DMS53 treated with DMSO at 0.1 percent for 48 hours (cell line): ENCODE measurements at regions not wholly inside any gene's neighbourhood (a gene's known extent, or its start where the extent isn't known, plus 50 kb on each side); places are given as distances from the start of the nearest gene placed in this dataset.
"Not testable (repeated sequence)": the region's sequence is repeated elsewhere in the genome, so short reads cannot be mapped to it uniquely, and the experiment has no call there.

ENCODE experiments used
- DNase-seq: peaks from one replicate; lab custom pipeline; 2025; ENCODE audit not compliant: unreplicated experiment; lab: John Stamatoyannopoulos, UW

GRCh38 chr2:147325990-147326389, 518.8 kb upstream of the ACVR2A start:
- DNase-seq, result no peak

DNA sequence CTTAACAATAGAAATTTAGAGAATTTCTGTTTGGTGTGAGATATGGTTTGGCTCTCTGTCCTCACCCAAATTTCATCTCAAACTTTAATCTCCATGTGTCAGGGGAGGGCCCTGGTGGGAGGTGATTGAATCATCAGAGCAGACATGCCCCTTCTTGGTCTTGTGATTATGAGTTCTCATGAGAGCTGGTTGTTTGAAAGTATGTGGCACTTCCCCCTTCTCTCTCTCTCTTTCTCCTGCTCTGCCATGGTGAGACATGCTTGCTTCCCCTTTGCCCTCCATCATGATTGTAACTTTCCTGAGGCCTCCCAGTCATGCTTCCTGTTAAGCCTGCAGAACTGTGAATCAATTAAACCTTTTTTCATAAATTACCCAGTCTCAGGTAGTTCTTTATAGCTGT, 524.7 kb upstream of the ACVR2A start:
- no peak for DNase-seq

DNA sequence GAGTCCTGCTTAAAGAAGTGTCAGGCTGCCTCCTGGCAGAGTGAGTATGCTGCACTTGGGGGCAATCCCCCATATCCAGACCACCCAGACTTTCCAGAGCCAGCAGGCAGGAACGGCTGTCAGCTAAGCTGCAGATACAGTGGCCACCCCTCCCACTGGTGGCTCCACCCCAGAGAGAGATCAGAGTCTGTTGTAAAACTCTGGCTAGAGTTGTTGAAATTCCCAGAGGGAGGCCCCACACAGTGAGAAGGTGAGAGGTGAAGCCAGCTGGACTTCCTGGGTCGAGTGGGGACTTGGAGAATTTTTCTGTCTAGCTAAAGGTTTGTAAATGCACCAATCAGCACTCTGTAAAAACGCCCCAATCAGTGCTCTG, 533.8 kb upstream of the ACVR2A start:
- no peak for DNase-seq

DNA sequence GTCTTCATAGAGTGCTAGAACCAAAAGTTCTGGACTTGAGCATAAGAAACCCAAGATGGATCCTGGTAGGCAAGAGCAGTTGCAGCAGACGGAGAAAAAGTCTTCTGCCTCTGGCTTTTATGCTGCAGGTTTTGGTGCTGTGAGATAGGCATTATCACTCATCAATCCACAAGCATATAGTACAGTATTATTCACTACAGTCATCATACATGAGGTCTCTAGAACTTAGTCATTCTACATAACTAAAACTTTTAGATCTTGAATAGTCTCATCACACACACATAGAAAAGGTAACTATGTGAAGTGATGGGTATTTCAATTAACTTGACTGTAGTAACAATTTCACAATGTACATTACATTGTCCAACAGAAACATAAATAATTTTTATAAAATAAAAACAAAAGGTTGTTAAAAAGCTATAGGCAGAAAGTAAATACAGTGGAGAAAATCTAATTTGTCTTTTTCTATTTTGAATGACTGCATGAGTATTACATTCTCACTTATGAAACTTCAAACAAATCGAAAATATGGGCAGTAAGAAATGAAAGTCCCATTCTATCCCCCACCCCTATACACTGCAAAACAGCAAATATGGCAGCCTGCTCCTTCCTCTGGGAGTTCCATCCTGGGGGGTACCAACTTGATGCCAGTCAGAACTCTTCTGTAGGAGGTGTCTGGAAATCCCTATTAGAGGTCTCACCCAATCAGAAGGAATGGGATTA, 534.3 kb upstream of the ACVR2A start:
- DNase-seq, result no peak

- DNase-seq, result no peak
Observed at GRCh38 chr2:147297820-147298219, 547.0 kb upstream of the ACVR2A start.

DNA sequence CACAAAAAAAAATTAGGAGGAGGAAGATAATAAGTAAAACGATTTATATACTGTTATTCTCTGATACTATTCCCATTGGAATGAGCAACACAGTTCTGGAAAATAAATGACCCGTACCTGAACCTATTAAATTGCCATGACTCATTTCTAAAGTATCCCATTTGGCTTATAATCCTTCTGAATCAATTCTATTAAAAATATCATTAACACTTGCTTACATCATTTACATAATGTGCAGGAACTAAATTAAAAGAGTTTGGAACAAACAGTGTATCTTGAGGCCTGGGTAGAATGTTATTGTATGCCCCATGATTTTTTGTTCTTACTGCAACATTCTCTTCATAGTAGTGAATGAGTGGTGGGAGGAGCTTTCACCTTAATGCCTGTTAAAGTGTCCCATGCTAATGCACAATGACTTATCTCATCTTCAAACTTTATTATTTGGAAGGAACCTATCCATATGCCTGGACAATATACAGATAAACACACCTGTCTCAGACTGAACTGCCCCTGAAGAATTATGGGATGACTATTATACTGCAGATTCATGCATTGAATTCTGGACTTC, 549.9 kb upstream of the ACVR2A start:
- DNase-seq, result no peak

DNA sequence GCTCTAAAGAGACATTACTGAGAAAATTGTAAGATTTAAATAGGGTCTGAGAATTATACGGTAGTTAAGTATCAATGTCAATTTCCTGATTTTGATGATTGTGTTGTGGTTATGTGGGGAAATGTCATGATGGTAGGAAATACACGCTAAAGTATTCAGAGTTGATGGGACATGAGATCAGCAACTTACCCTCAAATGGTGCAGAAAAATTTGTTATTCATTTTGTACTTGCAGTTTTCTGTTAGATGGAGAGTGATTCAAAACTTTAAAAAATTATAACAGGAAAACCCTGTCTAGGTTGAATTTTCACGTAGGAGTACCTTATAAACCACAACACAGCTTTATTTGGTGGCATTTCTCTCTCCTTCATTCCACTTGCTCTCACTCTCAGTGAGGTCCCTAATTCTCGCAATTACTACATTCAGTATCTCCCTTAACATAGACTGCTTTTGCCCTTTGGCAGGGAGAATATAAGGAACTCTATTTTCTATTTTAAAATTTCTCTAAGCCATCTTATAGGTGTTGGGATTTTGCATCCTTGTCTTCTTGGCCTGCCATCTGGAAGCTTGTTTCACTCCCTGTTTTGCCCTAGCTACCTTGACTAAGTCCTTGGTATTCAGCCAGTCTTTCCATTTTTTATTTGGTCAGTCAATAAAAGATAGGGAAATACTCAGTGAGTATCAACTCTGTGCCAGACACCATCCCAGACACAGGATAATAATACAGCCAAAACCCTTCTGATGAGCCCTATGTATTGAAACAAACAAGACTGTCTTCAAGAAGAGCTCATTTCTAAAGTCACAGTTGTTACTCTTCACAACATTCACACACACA, 550.6 kb upstream of the ACVR2A start:
- DNase-seq, result no peak

DNA sequence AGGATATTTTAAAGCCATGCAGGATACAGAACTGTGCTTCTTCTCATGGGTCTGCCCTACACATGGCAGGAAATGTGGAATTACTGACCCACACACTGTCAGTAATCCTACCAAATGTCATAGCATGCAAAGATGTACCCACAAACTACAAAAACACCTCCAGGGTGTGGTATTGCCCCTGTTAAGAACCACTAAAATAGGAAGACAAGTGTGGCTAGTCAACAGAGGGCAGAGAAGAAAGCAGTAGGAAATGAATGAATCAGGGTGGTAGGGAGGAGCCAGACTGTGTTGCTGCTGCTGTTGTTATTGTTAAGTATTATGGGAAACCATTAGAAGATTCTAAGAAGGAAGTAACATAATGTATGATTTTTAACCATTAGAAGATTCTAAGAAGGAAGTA, 556.7 kb upstream of the ACVR2A start:
- no peak for DNase-seq

DNA sequence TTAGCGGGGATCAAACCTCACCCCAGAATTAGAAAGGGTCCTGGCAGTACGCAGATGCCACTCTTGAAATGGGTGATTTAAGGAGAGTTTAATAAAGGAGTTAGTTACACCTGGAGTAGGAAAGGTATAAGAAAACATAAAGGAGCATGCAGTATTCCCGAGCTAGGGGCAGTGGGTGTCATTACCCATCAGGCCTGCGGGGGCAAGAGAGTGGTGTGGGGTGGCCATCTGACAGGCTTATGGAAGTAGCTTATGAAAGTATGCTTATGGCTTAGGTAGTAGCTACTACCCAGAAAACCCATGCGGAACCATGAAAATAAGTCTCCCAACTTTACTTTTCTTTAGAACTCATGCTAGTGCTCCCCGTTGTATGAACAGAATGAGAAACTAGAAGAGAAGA, 568.9 kb upstream of the ACVR2A start:
- DNase-seq, result no peak

- no peak for DNase-seq
Observed at GRCh38 chr2:147273628-147274027, 571.2 kb upstream of the ACVR2A start.

DNA sequence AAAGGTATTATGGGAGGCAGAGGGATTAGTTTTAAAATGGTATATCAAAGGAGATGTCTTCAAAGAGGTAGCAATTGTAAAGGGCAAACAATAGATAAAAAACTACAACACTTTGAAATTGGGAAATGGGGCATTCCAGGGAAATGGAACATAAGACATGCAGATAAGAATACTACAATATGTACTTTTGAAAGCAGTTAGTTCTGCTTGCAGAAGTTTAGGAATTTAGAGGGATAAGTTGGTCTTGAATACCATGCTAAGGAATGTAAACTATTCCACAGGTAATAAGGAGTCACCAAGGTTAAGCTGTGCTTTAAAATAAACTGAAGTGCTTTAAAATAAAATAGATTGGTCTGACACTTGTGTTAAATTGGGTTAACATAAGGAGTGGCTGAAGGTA, 571.7 kb upstream of the ACVR2A start:
- no peak for DNase-seq

- DNase-seq, result not testable (repeated sequence)
Observed at GRCh38 chr2:147269581-147269980, 575.2 kb upstream of the ACVR2A start.

DNA sequence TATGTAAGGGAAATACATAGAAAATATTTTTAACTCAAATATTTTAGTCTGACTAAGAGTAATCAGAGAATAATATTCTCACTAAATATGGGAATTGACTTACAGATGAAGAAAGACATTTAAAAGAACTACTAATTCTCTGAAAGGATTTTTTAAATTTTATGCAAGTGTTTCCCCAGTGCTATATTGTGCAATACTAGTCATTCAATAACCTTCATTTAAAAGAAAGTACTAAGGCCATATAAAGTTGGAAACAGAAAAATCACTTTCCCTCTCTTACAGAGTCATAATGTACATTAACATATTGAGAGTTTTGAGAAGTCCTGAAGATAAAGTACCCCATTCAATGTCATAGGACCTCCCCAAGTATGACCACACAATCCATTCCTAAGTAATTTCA, 584.6 kb upstream of the ACVR2A start:
- DNase-seq, result no peak

DNA sequence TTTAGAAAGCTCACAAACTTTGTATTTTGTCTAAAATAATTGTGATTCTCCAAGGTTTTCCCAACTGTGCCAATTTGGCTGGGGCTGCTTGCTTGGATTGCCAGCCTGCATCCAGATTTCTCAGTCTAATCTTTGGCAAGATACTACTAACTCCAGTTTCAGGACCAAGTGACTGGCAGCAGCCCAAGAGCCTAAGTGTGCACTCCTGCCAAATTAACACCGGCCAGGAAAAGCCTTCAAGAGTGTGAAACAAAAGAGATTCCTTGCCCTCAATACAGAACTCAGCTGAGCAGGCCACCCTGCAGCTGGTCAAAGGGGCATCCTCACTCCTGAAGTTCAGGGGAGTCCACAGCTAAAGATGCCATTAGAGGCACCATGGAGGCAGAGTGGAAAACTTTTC, 589.0 kb upstream of the ACVR2A start:
- no peak for DNase-seq

- no peak for DNase-seq
Observed at GRCh38 chr2:147250652-147251356, 594.0 kb upstream of the ACVR2A start.

- no peak for DNase-seq
Observed at GRCh38 chr2:147247749-147248148, 597.1 kb upstream of the ACVR2A start.

DNA sequence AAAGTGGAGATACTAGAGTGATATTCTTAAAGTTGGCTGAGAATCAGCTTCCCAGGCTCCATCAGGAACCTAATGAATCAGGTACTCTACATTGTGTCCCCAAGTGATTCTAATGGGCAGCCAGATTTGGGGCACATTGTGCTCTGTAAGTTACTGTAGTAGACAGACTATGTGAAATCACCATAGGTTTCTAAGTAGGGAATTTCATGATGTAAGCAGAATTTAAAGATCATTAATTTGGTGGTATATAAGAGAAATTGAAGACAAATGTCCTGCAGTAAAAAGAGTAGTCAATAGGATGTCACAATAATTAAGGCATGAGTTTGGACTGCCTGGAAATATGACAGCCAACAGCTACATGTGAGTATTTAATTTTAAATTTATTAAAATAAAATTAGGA, 602.4 kb upstream of the ACVR2A start:
- DNase-seq, result no peak

DNA sequence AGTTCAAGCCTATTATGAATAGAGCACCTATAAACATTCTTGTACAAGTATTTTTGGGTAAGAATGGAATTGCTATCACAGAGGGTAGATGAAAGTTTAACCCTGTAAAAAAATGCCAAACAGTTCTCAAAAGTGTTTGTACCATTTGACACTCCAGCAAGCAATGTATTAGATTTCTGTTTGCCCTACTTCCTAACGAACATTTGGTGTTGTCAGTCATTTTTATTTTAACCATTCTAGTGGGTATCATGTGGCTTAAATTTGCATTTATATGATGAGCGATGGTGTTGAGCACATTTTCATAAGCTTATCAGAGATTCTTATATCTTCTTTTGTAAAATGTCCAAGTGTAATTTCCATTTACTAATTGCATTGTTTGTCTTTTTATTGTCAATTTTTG, 608.2 kb upstream of the ACVR2A start:
- DNase-seq, result no peak

- peak; percentile 44 for DNase-seq
Observed at GRCh38 chr2:147232225-147232669, 612.6 kb upstream of the ACVR2A start.

DNA sequence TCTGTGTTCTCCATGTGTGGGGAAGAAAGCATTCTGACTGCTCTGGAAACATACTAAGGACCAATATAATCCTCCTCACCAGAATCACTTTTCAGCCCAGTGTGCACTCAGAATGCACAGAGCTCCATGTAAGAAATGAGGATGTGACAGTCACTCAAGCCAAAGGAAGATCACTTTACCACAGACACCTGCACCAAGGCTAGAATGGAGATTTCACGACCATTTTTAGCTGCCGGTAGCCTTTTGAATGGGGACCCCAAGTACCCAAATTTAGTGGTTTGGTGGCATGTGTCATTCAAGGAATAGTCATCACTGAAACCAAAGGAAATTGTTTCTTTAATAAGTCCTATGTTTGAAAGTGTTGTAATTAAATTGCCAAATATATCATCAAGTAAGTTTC, 613.2 kb upstream of the ACVR2A start:
- no peak for DNase-seq

GRCh38 chr2:147231081-147231480, 613.7 kb upstream of the ACVR2A start:
- DNase-seq, result no peak

GRCh38 chr2:147227313-147227712, 617.5 kb upstream of the ACVR2A start:
- no peak for DNase-seq
